ENCODE measurements at regions not wholly inside any gene's neighbourhood (a gene's known extent, or its start where the extent isn't known, plus 50 kb on each side); places are given as distances from the start of the nearest gene placed in this dataset.

DNA sequence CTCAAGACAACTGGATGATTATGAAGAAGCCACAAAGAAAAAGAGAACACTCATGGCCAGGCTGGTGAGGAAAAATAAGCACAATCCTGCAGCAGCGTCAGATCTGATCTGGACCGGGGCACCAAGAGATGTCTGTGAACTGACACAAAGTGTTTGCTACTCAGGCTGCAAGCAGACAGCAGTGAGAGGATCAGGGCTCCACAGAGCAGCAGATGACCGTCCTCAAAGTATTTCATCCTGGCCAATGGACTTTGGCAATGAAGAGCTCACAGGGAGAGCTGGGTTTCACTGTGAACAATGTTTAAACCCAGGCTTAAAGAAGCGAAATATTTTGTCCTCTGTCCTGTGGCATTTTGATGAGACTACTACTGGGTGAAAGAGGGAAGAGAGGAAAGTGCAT lies 299.2 kb downstream of the GPATCH2 start:
- TF ChIP-seq, protein P1, sequence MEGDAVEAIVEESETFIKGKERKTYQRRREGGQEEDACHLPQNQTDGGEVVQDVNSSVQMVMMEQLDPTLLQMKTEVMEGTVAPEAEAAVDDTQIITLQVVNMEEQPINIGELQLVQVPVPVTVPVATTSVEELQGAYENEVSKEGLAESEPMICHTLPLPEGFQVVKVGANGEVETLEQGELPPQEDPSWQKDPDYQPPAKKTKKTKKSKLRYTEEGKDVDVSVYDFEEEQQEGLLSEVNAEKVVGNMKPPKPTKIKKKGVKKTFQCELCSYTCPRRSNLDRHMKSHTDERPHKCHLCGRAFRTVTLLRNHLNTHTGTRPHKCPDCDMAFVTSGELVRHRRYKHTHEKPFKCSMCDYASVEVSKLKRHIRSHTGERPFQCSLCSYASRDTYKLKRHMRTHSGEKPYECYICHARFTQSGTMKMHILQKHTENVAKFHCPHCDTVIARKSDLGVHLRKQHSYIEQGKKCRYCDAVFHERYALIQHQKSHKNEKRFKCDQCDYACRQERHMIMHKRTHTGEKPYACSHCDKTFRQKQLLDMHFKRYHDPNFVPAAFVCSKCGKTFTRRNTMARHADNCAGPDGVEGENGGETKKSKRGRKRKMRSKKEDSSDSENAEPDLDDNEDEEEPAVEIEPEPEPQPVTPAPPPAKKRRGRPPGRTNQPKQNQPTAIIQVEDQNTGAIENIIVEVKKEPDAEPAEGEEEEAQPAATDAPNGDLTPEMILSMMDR (IDR thresholded peaks at IDR 0.05) = no peak
- TF ChIP-seq POLR2AphosphoS5 (IDR thresholded peaks at IDR 0.05) = no peak
- no peak for TF ChIP-seq POLR2A (IDR thresholded peaks at IDR 0.05; ENCODE audit: low read depth)
- TF ChIP-seq EP300 (IDR thresholded peaks at IDR 0.05) = no peak
